Fibroblast of pulmonary artery (primary cell): ENCODE measurements at regions not wholly inside any gene's neighbourhood (a gene's known extent, or its start where the extent isn't known, plus 50 kb on each side); places are given as distances from the start of the nearest gene placed in this dataset.
A peak's percentile ranks its signal among the peaks of the same experiment; 100 is the strongest.

Experiments used
- DNase-seq: peaks from one replicate; pipeline ENCODE4 v3.0.0-alpha.2; 2010; ENCODE audit warnings: low read depth
- H3K4me3 ChIP-seq: replicated peaks from 2 replicates; pipeline ENCODE4 v1.5.1; 2011; ENCODE audit warnings: low read depth, mild to moderate bottlenecking, control low read depth, low read length, moderate library complexity
- TF ChIP-seq, protein P1 (sequence below): IDR thresholded peaks from 2 replicates; pipeline ENCODE4 v1.5.1; 2011; ENCODE audit warnings: mild to moderate bottlenecking, control low read depth, low read length, inconsistent platforms; ENCODE audit errors: missing control alignments

DNA sequence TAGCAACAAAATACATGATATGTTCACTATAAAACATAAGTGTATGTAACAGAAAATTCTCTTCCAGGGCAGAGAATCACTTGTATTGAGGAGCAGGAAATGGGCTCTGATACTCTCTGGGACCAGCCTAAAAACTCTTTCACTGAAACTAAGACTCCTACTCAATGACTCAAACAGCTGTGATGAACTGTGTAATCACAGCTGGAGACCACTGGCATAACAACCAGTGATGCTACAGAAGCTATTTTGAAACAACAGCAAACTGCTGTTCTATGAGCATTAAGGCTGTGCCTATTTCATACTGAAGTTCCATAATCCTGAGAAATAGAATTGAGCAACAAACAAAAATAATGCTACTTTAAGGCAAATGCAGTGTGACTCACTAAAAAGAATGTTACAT is 594.0 kb downstream of the HINT1 start:
- no peak overlapping the region for H3K4me3 ChIP-seq
- TF ChIP-seq, protein P1, sequence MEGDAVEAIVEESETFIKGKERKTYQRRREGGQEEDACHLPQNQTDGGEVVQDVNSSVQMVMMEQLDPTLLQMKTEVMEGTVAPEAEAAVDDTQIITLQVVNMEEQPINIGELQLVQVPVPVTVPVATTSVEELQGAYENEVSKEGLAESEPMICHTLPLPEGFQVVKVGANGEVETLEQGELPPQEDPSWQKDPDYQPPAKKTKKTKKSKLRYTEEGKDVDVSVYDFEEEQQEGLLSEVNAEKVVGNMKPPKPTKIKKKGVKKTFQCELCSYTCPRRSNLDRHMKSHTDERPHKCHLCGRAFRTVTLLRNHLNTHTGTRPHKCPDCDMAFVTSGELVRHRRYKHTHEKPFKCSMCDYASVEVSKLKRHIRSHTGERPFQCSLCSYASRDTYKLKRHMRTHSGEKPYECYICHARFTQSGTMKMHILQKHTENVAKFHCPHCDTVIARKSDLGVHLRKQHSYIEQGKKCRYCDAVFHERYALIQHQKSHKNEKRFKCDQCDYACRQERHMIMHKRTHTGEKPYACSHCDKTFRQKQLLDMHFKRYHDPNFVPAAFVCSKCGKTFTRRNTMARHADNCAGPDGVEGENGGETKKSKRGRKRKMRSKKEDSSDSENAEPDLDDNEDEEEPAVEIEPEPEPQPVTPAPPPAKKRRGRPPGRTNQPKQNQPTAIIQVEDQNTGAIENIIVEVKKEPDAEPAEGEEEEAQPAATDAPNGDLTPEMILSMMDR: no peak
- DNase-seq: peak; percentile 77

DNA sequence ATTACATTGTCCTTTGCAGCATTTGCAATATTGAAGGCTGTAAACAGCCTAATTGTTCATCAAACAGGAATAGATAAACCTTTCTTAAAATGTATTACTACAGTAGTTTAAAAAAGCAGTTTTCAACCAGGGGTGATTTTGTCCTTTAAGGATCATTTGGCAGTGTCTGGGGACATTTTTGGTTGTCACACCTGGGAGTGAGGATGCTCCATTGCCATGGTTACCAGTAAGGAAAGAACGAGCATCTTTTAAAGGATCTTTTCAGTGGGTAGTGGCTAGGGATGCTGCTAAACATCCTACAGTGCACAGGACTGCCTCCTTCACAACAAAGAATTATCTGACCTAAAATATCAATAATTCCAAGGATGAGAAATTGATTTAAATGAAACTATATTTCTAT is 596.3 kb downstream of the HINT1 start:
- no peak overlapping the region for H3K4me3 ChIP-seq
- TF ChIP-seq, protein P1: no peak
- DNase-seq: no peak

DNA sequence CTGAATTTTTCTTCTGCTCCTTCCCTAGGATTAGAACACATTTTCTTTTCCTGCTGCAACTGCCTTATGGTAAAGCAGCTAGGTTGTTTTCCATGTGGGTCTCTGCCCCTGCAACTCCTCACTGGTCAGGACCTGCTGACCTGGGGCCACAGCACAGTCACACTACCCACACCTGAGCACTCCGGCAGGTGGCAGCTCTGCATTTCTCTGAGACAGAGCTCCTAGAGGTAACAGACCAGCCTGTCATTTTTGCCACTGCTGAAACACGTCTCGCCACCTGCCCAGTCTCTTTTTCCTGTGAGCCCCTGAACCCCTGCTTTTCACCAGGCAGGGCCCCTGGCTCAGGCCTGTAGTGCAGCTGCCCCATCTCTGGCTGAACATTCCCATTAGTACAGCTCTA is 609.6 kb downstream of the HINT1 start:
- TF ChIP-seq, protein P1: no peak
- no peak for DNase-seq
- H3K4me3 ChIP-seq: no peak overlapping the region

DNA sequence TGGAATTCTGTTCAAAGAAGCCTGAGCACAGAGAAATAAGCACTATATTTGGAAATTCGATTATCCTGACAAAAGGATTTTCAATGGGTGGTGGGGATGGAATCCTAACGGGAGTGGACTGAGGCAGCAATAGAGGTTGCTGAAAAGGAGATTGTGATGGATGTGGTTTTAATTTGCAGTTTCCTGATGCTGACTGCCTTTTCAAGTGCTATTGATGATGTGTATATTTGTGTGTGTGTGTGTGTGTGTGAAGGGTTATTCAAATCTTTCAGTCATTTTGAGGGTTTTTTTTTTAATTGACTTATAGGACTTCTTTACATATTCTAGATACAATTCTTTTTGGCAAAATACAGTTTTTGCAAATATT is 614.5 kb downstream of the HINT1 start:
- H3K4me3 ChIP-seq: peak overlapping the region; percentile 20
- DNase-seq: no peak
- TF ChIP-seq, protein P1: no peak

DNA sequence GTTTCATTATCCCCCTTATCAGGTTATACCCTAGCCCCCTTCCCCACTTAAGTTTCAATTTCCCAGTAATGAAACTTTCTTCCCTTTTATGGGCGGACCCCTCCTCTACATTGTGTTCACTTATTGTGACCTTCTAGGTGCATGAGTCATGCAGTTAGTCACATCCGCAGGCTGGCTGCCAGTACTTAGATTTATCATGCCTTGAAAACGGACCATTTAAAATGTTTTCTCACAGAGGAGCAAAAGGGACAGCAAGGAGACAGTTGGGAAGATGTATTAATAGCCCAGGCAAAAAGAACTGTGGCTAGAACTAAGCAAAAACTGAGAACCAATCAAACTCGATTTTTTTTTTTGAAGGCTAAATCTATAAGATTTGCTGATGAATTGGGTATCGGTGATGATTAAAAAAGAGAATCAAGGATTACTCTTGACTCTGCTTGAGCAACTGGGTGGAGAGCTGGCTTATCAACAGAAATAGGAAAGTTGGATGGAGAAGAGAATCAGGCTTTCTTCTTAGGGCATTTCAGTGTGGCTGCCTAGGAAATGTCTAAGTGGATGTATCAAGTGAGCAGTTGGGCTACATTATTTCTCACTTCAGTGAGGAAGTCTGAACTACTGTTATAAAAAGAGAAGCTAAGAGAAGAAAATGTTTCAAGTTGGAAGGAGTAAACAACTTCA is 615.0 kb downstream of the HINT1 start:
- H3K4me3 ChIP-seq: peak overlapping the region; percentile 20
- peak; percentile 86 for DNase-seq
- TF ChIP-seq, protein P1: no peak

DNA sequence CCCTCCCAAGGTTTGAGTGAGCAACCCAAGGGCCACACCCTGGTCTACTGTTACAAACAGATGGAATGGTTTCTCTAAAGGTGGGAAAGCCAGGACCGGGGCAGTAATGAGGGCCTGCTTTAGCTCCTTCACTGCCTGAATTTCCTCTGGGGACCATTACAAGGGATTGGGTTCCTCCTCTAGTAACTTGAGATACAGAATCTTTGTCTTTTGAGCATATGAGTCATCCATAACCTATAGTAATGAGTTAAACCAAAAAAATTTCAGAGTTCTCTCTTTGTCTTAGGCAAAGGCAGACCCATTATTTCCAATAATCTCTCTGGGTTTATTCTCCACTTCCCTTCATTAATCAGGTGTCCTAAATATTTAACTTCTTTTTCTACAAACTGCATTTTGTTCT is 618.8 kb downstream of the HINT1 start:
- TF ChIP-seq, protein P1: no peak
- no peak for DNase-seq

DNA sequence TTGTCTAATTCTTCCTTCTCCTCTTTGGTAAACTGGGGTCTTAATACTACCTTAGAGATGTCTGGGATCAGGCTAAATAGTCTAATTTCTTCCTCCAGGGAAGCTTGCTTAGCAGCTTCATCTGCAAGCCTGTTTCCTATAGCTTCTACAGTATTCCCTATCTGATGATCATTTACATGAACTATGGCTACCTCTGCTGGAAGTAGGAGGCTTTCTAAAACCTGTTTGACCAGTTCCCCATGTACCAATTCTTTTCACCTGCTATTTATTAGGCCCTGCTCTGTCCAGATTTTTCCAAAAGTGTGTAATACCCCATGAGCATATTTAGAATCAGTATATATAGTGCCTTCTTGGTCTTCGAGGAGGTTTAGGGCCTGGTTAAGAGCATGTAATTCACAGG is 619.8 kb downstream of the HINT1 start:
- no peak for DNase-seq
- TF ChIP-seq, protein P1: no peak
- H3K4me3 ChIP-seq: no peak overlapping the region

More for the DNA sequence above, 618.8 kb downstream of the HINT1 start:
- no peak overlapping the region for H3K4me3 ChIP-seq
